GM18505 (cell line): ENCODE measurements at regions not wholly inside any gene's neighbourhood (a gene's known extent, or its start where the extent isn't known, plus 50 kb on each side); places are given as distances from the start of the nearest gene placed in this dataset.

Source experiments
- ATAC-seq: cut with Tn5 transposase; IDR thresholded peaks from one replicate; pipeline ENCODE4 v1.9.1; 2021; ENCODE audit not compliant: unreplicated experiment
- POLR2A ChIP-seq: IDR thresholded peaks from 4 replicates; pipeline ENCODE4 v1.6.1; 2011; ENCODE audit warnings: borderline replicate concordance; ENCODE audit not compliant: insufficient read depth, insufficient read length; ENCODE audit errors: extremely low read depth

- ATAC-seq, result no peak
- TF ChIP-seq POLR2A, result no peak
Observed at GRCh38 chr10:123506455-123506854, 159.7 kb upstream of the GPR26 start.

DNA sequence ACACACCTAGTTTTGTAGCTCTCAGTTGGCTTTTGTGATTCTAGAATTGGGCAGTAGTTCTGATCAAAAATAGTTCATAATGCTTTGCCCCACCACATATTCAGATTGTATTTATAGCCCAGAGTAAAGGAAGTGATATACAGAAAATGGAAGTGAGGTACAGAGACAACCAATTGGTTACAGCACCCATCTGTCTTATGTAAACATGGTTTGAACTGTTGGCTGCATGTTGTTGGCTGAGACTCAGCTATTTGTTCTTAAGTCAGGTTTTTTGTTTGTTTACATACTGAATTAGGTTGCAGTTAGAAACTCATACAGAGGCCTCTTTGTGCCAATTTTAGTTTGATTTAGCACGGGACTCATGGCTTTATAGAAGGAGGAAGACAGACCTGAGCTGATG, 158.9 kb upstream of the GPR26 start:
- TF ChIP-seq POLR2A, result no peak
- no peak for ATAC-seq

GRCh38 chr10:123509338-123509737, 156.8 kb upstream of the GPR26 start:
- TF ChIP-seq POLR2A, result no peak
- no peak for ATAC-seq

DNA sequence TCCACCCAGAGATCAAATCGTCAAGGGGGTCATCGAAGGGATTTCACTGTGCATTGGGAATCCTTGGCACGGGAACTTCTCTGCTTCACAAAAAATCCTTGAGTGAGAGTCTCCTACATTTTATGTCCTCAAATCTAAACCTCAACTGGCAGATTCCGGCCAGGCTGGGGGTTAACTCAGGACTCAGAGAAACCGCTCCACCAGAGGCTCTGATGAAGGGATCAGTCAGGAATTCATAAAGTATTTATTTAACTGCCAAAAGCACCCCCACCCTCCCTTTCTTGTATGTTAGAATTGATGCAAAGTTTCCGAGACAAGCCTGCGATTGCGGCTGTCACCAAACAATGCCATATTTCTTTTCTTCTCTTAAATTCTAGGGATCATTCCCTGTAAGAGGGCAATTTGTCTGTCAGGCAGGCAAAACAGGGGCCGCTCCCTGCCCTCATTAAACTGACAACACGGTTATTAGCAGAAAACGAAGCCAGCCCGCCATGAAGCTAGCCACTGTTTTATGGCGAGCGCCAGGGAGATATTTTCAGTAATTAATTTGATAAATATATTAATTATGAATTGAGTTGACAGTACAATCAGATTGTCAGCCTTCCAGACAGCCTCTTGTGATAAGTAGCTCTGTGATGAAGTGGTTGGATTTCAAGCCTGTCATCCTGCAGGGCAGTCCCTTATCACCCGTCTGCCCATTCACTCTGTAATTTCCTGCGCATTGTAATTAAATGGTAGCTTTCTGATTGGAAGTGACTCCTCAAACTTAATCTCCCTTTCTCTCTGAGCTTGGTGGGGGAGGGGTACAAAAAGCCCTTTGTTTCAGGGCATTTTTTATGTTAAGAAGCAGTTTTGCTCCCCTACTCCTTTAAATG, 153.0 kb upstream of the GPR26 start:
- TF ChIP-seq POLR2A, result no peak

DNA sequence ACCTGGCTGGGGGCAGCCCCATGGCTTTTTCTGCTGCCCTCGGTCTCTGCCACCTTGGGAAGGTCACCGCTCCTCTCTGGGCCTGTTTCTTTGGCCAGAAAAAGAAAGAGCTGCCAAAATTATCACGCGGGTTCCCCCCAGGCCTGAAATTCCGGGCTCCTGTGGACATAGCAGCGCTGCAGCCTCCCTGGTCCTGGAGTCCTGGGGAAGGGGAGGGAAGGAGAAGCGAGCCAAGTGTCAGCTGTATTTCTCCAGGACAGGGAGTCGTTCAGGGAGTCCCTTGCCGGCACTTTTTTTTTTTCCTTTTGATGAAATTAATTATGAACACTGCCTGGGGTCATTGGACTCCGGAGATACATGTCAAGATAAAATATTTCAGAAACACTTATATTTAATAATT, 152.3 kb upstream of the GPR26 start:
- no peak for ATAC-seq
- TF ChIP-seq POLR2A, result no peak

More for the DNA sequence above, 153.0 kb upstream of the GPR26 start:
- no peak for ATAC-seq

GRCh38 chr10:123514996-123515395, 151.2 kb upstream of the GPR26 start:
- no peak for TF ChIP-seq POLR2A
- no peak for ATAC-seq

- TF ChIP-seq POLR2A, result no peak
- ATAC-seq, result no peak
Observed at GRCh38 chr10:123515661-123516060, 150.5 kb upstream of the GPR26 start.

- TF ChIP-seq POLR2A, result no peak
- ATAC-seq, result no peak
Observed at GRCh38 chr10:123516291-123516690, 149.9 kb upstream of the GPR26 start.

DNA sequence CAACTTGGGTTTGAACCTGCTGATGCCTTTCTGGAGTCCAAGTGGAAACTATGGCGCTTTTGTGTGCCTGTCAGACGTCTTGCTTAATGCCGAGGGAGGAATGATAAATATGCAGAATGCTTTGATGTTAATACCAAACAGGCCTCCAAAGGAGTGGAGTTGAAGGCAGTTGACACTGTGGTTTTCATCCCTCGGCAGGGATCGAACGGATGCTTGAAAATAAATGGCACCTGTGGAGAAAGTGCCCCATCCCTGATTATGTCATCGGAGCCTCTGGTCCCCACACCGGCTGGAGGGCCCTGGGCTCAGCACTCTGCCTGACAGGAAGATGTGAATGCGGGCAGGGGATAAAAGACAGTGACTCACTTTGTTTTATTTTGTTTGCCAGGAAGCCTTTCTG, 148.7 kb upstream of the GPR26 start:
- no peak for TF ChIP-seq POLR2A

DNA sequence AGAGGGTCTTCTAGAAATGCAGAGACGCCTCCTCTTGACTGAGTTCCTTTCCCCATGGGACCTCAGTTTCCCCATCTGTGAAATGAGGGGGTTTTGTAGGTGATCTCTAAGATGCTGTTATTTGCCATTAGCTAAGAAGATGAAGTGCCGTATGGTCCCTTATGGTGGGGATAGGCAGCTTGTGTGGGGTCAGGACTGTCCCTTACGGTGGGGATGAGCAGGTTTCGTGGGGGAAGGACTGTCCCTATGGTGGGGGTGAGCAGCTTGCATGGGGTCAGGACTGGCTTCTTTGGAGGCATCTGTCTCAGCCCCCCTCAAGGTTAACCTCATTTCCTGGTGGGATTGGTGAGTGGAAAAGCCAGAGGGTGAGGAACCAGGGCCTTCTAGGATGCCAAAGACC, 148.3 kb upstream of the GPR26 start:
- no peak for TF ChIP-seq POLR2A
- ATAC-seq, result no peak

More for the DNA sequence above, 148.7 kb upstream of the GPR26 start:
- ATAC-seq, result no peak

- TF ChIP-seq POLR2A, result no peak
- no peak for ATAC-seq
Observed at GRCh38 chr10:123518765-123519164, 147.4 kb upstream of the GPR26 start.

- TF ChIP-seq POLR2A, result no peak
- ATAC-seq, result no peak
Observed at GRCh38 chr10:123519861-123520260, 146.3 kb upstream of the GPR26 start.

- TF ChIP-seq POLR2A, result no peak
- no peak for ATAC-seq
Observed at GRCh38 chr10:123521076-123521475, 145.1 kb upstream of the GPR26 start.

DNA sequence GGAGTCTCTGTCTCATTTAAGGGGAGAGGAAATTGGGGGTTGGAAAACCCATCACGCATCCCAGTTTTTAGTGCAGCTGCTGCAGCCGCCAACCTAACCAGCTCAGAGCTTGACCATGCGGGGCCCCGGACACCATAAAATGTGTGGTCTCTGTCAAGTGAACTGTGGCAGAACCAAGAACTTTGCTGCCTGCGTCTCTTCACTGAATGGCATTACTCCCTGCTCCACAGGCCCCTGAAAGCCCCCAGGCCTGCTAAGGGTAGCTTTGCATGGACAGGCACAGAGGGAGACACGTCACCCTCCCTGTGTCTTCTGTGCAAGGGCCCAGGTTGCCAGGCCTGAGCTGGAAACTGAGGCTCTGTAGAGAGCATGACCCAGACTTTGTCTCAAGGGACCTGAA, 144.6 kb upstream of the GPR26 start:
- TF ChIP-seq POLR2A, result no peak
- ATAC-seq, result no peak
